Spleen (tissue), 7 donors: ENCODE measurements at regions not wholly inside any gene's neighbourhood (a gene's known extent, or its start where the extent isn't known, plus 50 kb on each side); places are given as distances from the start of the nearest gene placed in this dataset.

Experiments used
- CTCF ChIP-seq, 11 experiments: fragments of 200-600 bp in 7 of 11; fragments of 450-650 bp in 4 of 11; sonication (generic) in 4 of 11; IDR thresholded peaks in 8 of 11; conservative IDR thresholded peaks in 3 of 11; 1 replicate in 7 of 11; 2 replicates in 4 of 11; pipeline versions ENCODE4 v1.4.0 to v1.8.0; 2016 to 2021; ENCODE audit warnings: antibody characterized with exemption in 11 of 11, inconsistent platforms in 4 of 11, mild to moderate bottlenecking in 1 of 11
- POLR2AphosphoS5 ChIP-seq, 3 donors: sonication (generic); formaldehyde crosslinking; IDR thresholded peaks; one replicate each; pipeline ENCODE4 v1.5.1; 2017; ENCODE audit warnings: antibody characterized with exemption in 3 of 3
- donor health status: DM: no; HTN: no; CAD: no; lungs with moderate emphysema.
- donor health status: DM: no; HTN: no; CAD: no.
- donor health status: DM: no; HTN: no; CAD: no.

GRCh38 chr7:46259947-46260346, 338.9 kb upstream of the IGFBP3 start:
- TF ChIP-seq CTCF (IDR thresholded peaks at IDR 0.05 in 8 of 11, conservative IDR thresholded peaks at IDR 0.05 in 3 of 11): no peak
- TF ChIP-seq POLR2AphosphoS5 (IDR thresholded peaks at IDR 0.05): no peak
